Stomach (tissue), 4 donors: ENCODE measurements at regions not wholly inside any gene's neighbourhood (a gene's known extent, or its start where the extent isn't known, plus 50 kb on each side); places are given as distances from the start of the nearest gene placed in this dataset.

Experiments
- POLR2A ChIP-seq, 4 donors: fragments of 450-650 bp; IDR thresholded peaks; one replicate each; pipeline ENCODE4 v1.6.1; 2016; ENCODE audit warnings: antibody characterized with exemption in 4 of 4, control low read depth in 2 of 4, mild to moderate bottlenecking in 1 of 4, moderate library complexity in 1 of 4
- TF ChIP-seq, protein P1 (sequence below), 7 experiments: fragments of 450-650 bp in 4 of 7; fragments of 200-600 bp in 3 of 7; sonication (generic) in 3 of 7; IDR thresholded peaks; one replicate each; pipeline ENCODE4 v1.5.1; 2016 to 2019; ENCODE audit warnings: antibody characterized with exemption in 7 of 7, control low read depth in 2 of 7, mild to moderate bottlenecking in 1 of 7

DNA sequence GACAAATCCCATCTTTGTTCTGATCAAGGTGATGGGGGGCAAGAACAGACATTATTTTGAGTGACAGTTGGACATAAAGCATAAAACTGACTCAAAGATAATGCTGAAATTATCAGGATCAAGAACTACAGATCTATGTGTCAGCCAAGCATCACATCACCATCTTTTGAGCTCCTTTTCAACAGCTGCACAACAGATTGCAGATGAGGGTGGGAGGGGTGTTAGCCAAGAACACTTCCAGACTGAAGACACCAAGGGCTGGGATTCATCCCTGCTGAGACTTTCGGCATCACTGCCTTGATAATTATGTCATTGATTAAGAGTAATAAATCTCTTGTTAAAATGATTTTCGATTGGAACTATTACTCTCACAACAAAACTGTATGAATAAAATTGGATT lies 191.5 kb upstream of the NETO1 start:
- TF ChIP-seq, protein P1, sequence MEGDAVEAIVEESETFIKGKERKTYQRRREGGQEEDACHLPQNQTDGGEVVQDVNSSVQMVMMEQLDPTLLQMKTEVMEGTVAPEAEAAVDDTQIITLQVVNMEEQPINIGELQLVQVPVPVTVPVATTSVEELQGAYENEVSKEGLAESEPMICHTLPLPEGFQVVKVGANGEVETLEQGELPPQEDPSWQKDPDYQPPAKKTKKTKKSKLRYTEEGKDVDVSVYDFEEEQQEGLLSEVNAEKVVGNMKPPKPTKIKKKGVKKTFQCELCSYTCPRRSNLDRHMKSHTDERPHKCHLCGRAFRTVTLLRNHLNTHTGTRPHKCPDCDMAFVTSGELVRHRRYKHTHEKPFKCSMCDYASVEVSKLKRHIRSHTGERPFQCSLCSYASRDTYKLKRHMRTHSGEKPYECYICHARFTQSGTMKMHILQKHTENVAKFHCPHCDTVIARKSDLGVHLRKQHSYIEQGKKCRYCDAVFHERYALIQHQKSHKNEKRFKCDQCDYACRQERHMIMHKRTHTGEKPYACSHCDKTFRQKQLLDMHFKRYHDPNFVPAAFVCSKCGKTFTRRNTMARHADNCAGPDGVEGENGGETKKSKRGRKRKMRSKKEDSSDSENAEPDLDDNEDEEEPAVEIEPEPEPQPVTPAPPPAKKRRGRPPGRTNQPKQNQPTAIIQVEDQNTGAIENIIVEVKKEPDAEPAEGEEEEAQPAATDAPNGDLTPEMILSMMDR (IDR thresholded peaks at IDR 0.05): no peak
- no peak for TF ChIP-seq POLR2A (IDR thresholded peaks at IDR 0.05)
